Spleen (tissue), 11 donors: ENCODE measurements at regions not wholly inside any gene's neighbourhood (a gene's known extent, or its start where the extent isn't known, plus 50 kb on each side); places are given as distances from the start of the nearest gene placed in this dataset.

ENCODE experiments used
- DNase-seq: peaks from one replicate; pipeline ENCODE4 v3.0.0-alpha.2; 2020
- H3K27ac ChIP-seq, 8 donors: fragments of 200-600 bp; sonication (generic) in 7 of 8; 1 replicate in 4 of 8; 2 replicates in 4 of 8; pipeline versions ENCODE4 v1.5.0 to v1.8.0; 2016 to 2021; ENCODE audit warnings: inconsistent platforms in 4 of 8, mild to moderate bottlenecking in 4 of 8, moderate library complexity in 1 of 8
- H3K27me3 ChIP-seq, 7 donors: fragments of 200-600 bp; sonication (generic) in 6 of 7; replicated peaks in 1 of 7; 1 replicate in 4 of 7; 2 replicates in 3 of 7; pipeline versions ENCODE4 v1.5.0 to v1.8.0; 2016 to 2021; ENCODE audit warnings: inconsistent platforms in 3 of 7, mild to moderate bottlenecking in 1 of 7
- H3K36me3 ChIP-seq, 6 donors: fragments of 200-600 bp; sonication (generic) in 5 of 6; 1 replicate in 4 of 6; 2 replicates in 2 of 6; pipeline versions ENCODE4 v1.5.0 to v1.8.0; 2016 to 2021; ENCODE audit warnings: inconsistent platforms in 2 of 6
- H3K4me1 ChIP-seq, 6 donors: fragments of 200-600 bp; sonication (generic) in 5 of 6; 1 replicate in 3 of 6; 2 replicates in 3 of 6; pipeline versions ENCODE4 v1.5.0 to v1.8.0; 2016 to 2021; ENCODE audit warnings: inconsistent platforms in 3 of 6
- H3K4me3 ChIP-seq, 8 donors: fragments of 200-600 bp; sonication (generic) in 7 of 8; 1 replicate in 4 of 8; 2 replicates in 4 of 8; pipeline versions ENCODE4 v1.5.0 to v1.8.0; 2016 to 2021; ENCODE audit warnings: inconsistent platforms in 4 of 8, mild to moderate bottlenecking in 4 of 8, moderate library complexity in 2 of 8
- H3K9me3 ChIP-seq, 8 donors: fragments of 200-600 bp; sonication (generic) in 7 of 8; 1 replicate in 4 of 8; 2 replicates in 4 of 8; pipeline versions ENCODE4 v1.5.0 to v1.8.0; 2016 to 2021; ENCODE audit warnings: inconsistent platforms in 4 of 8
- CTCF ChIP-seq, 11 experiments: fragments of 200-600 bp in 7 of 11; fragments of 450-650 bp in 4 of 11; sonication (generic) in 4 of 11; IDR thresholded peaks in 8 of 11; conservative IDR thresholded peaks in 3 of 11; 1 replicate in 7 of 11; 2 replicates in 4 of 11; pipeline versions ENCODE4 v1.4.0 to v1.8.0; 2016 to 2021; ENCODE audit warnings: antibody characterized with exemption in 11 of 11, inconsistent platforms in 4 of 11, mild to moderate bottlenecking in 1 of 11
- POLR2A ChIP-seq, 3 donors: fragments of 450-650 bp; IDR thresholded peaks; one replicate each; pipeline ENCODE4 v1.5.1; 2017; ENCODE audit warnings: antibody characterized with exemption in 3 of 3, mild to moderate bottlenecking in 1 of 3
- POLR2AphosphoS5 ChIP-seq, 3 donors: sonication (generic); formaldehyde crosslinking; IDR thresholded peaks; one replicate each; pipeline ENCODE4 v1.5.1; 2017; ENCODE audit warnings: antibody characterized with exemption in 3 of 3
- WGBS, 5 donors: extraction: QIAGEN DNeasy Blood & Tissue Kit in 3 of 5; methylation state at CpG; one replicate each; pipeline versions ENCODE4 v1.1.5 to v1.1.7; 2013 to 2018; 5-methylcytosine and 5-hydroxymethylcytosine counted together
- intact Hi-C: fragments of 100-400 bp; cut with DNase I; formaldehyde crosslinking; loops from one replicate; pipeline ENCODE4 v1.15.0; 2023; ENCODE audit warnings: low total_unique reads
- donor health status: healthy with polysubstance abuse.
- donor health status: DM: no; HTN: no; CAD: no; lungs with moderate emphysema.
- donor health status: DM: no; HTN: no; CAD: no.
- donor health status: Bipolar disorder and iron deficiency.
- donor health status: healthy.
- donor health status: DM: no; HTN: no; CAD: no.
- donor health status: DM: yes; HTN: yes; CAD: no.

GRCh38 chr6:125354649-125355048, 52.9 kb upstream of the HDDC2 start:
- Histone ChIP-seq H3K4me1 (peaks cover 0 to 15% (median 0%) of the 10 kb centered on the region in 6 donors), H3K27me3 (peaks cover 0 to 4% (median 0%) of the 10 kb centered on the region in 7 donors), H3K4me3 (no peak overlapping the region), H3K36me3 (no peaks in the 10 kb centered on the region), H3K27ac (no peak overlapping the region), H3K9me3 (no peaks in the 10 kb centered on the region)
- no peak for DNase-seq
- WGBS, 5 donors = 34 to 59% (median 56%) methylated on average over 3 of the region's 3 CpGs
- intact Hi-C loops = no loop called here
- no peak for TF ChIP-seq CTCF (IDR thresholded peaks at IDR 0.05 in 8 of 11, conservative IDR thresholded peaks at IDR 0.05 in 3 of 11)
- TF ChIP-seq POLR2AphosphoS5 (IDR thresholded peaks at IDR 0.05) = no peak
- TF ChIP-seq POLR2A (IDR thresholded peaks at IDR 0.05) = no peak

- 55 to 74% (median 71%) methylated on average over 5 of the region's 5 CpGs for WGBS, 5 donors
- intact Hi-C loops = no loop called here
- Histone ChIP-seq H3K36me3 (no peaks in the 10 kb centered on the region), H3K27me3 (peaks cover 0 to 9% (median 0%) of the 10 kb centered on the region in 7 donors), H3K27ac (peak overlapping the region in 2 of 8 donors; percentile 9 to 49), H3K4me1 (peaks cover 0 to 15% (median under 1%) of the 10 kb centered on the region in 6 donors), H3K4me3 (no peak overlapping the region), H3K9me3 (no peaks in the 10 kb centered on the region)
- DNase-seq = no peak
- no peak for TF ChIP-seq POLR2A (IDR thresholded peaks at IDR 0.05)
- TF ChIP-seq CTCF (IDR thresholded peaks at IDR 0.05 in 8 of 11, conservative IDR thresholded peaks at IDR 0.05 in 3 of 11) = no peak
- TF ChIP-seq POLR2AphosphoS5 (IDR thresholded peaks at IDR 0.05) = no peak
Observed at GRCh38 chr6:125356884-125357283, 55.1 kb upstream of the HDDC2 start.

GRCh38 chr6:125357515-125358256, 55.9 kb upstream of the HDDC2 start:
- Histone ChIP-seq H3K4me3 (no peak overlapping the region), H3K27ac (peak overlapping the region in 3 of 8 donors; percentile 9 to 49 (median 24)), H3K36me3 (no peaks in the 10 kb centered on the region), H3K4me1 (peaks cover under 1 to 21% (median 6%) of the 10 kb centered on the region in 6 donors), H3K27me3 (peaks cover 0 to 15% (median 3%) of the 10 kb centered on the region in 7 donors), H3K9me3 (no peaks in the 10 kb centered on the region)
- no peak for DNase-seq
- TF ChIP-seq POLR2A (IDR thresholded peaks at IDR 0.05) (no peak), POLR2AphosphoS5 (IDR thresholded peaks at IDR 0.05) (peak in 1 of 3 donors; percentile 24), CTCF (IDR thresholded peaks at IDR 0.05 in 8 of 11, conservative IDR thresholded peaks at IDR 0.05 in 3 of 11) (no peak)
- intact Hi-C loops = no loop called here
- 16 to 25% (median 22%) methylated on average over 8 of the region's 8 CpGs for WGBS, 5 donors

GRCh38 chr6:125358898-125359297, 57.1 kb upstream of the HDDC2 start:
- Histone ChIP-seq H3K36me3 (no peaks in the 10 kb centered on the region), H3K9me3 (no peaks in the 10 kb centered on the region), H3K4me3 (no peak overlapping the region), H3K4me1 (peaks cover 4 to 33% (median 17%) of the 10 kb centered on the region in 6 donors), H3K27me3 (peaks cover 0 to 27% (median 14%) of the 10 kb centered on the region in 7 donors), H3K27ac (no peak overlapping the region)
- no peak for DNase-seq
- intact Hi-C loops = no loop called here
- 91 to 97% (median 94%) methylated on average over 3 of the region's 3 CpGs for WGBS, 5 donors
- TF ChIP-seq CTCF (IDR thresholded peaks at IDR 0.05 in 8 of 11, conservative IDR thresholded peaks at IDR 0.05 in 3 of 11) = no peak
- TF ChIP-seq POLR2A (IDR thresholded peaks at IDR 0.05) = no peak
